HG03280 (cell line): ENCODE measurements at regions not wholly inside any gene's neighbourhood (a gene's known extent, or its start where the extent isn't known, plus 50 kb on each side); places are given as distances from the start of the nearest gene placed in this dataset.
"Not testable (repeated sequence)": the region's sequence is repeated elsewhere in the genome, so short reads cannot be mapped to it uniquely, and the experiment has no call there.

Experiments
- ATAC-seq: cut with Tn5 transposase; IDR thresholded peaks from one replicate; pipeline ENCODE4 v1.9.1; 2021; ENCODE audit warnings: mild to moderate bottlenecking, moderate library complexity; ENCODE audit not compliant: unreplicated experiment

DNA sequence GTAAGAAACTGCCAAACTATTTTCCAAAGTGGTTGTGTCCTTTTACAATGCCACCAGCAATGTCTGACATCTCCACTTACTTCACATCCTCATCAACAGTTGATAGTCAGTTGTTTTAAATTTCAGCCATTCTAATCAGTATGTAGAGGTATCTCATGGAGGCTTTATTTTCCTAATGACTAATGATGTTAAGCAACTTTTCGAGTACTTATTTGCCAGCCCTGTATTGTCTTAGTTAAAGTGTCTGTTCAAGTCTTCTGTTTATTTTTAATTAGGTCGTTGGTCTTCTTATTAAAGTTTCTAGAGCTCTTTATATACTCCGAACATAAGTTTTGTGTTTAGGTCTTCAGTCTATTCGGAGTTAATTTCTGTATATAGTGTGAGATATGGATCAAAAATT, 54.9 kb upstream of the NBPF12 start:
- not testable (repeated sequence) for ATAC-seq

DNA sequence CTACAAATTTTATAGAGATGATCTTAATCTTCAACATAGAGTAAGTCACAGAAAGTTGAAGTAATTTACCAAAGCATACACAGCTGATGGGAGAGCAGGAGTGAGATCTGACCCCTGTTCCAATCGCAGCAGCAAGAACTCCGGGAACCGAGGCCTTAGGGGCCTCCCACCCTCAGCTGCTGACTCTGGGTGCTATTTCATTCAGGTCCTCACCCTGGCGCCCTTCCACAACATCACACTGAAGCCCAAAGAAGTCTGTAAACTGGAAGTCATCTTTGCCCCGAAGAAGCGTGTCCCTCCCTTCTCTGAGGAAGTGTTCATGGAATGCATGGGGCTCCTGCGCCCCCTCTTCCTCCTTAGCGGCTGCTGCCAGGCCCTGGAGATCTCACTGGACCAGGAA, 57.0 kb upstream of the NBPF12 start:
- ATAC-seq, result not testable (repeated sequence)

DNA sequence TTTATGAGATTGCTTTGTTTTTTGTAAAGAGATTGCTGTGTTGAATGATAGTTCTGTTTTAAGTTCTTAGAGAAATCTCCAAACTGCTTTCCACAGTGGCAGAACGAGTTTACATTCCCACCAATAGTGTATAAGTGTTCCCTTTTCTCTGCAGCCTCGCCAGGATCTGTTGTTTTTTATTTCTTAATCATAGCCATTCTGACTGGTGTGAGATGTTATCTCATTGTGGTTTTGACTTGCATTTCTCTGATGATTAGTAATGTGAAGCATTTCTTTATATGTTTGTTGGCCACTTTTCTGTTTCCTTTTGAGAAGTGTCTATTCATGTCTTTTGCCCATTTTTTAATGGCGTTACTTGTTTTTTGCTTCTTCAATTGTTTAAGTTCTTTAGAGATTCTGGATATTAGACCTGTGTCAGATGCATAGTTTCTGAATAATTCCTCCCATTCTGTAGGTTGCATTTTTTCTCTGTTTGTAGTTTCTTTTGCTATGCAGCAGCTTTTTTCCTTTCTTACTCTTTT, 74.3 kb upstream of the NBPF12 start:
- ATAC-seq, result not testable (repeated sequence)

DNA sequence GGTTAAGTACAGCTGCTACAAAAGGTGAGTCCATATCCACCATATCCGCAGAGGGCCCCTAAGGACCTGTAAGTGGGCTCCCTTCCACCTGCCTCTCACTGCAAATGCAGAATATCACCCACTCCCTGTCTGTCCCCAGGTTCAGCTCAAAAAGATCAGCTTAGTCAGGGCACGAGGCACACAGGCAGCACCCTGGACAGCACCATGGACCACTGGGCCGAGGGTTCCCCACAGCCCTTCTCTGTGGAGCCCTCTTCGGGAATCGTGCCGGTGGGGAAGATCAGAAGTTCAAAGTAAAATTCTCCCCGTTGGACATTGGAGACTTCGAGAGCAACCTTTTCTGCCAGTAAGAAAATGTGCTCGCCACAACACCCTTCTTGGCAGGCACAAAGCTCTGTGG, 85.0 kb upstream of the NBPF12 start:
- not testable (repeated sequence) for ATAC-seq

DNA sequence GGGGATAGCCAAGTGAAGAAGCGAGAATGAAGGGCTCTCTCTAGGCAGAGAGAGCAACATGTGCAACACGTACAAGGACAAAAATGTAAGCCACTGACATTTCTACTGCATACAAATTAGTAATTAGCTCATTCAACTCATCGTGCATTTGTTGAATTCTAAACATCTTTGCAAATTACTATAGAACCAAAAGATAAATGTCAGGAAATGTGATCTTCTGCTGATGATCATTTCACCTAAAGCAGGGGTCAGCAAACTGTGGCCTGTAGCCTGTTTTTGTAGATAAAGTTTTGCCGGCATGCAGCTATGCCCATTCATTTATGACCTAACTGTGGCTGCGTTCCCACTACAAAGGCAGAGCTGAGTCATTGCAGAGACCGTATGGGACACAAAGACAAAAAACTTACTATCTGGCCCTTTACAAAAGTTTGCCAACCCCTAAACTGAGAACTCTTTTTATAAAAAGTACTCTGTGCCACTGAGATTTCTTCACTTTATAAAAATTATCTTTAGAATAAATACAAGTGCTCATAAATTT, 87.7 kb upstream of the NBPF12 start:
- not testable (repeated sequence) for ATAC-seq

DNA sequence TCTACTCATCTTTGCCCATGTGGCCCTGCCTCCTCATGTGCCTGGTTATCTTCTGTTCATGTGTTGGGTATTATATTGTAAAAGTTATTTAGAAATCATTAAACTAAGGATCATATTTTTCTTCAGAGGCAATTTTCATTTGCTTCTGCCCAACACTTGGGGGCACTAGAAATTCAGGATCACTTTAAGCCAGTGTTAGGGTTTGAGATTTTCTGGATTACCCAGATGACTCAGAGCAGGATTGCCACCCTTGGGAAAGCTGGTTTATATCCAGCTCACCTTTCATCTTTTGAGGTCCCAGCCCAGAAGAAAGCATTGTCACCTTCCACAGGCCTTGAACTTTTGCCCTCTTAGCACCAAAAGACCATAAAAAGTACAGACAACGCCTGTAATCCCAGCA, 99.4 kb upstream of the NBPF12 start:
- not testable (repeated sequence) for ATAC-seq

DNA sequence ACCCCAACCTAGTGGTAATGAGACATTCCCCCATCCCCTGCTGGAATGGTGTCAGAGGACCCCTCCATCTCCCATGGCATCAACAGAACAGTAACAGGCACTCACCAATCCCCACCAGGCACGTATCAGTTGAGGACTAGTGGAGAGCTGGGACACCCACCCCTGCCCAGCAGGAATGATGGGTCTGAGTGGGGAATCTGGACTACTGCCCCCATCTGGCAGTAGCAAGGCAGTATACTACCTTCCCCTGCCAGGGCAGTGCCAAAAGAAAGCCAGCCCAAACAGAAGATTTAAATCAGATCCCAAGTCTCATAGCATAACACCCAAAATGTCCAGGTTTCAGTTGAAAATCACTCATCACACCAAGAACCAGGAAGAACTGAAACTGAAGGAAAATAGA, 111.2 kb upstream of the NBPF12 start:
- not testable (repeated sequence) for ATAC-seq

DNA sequence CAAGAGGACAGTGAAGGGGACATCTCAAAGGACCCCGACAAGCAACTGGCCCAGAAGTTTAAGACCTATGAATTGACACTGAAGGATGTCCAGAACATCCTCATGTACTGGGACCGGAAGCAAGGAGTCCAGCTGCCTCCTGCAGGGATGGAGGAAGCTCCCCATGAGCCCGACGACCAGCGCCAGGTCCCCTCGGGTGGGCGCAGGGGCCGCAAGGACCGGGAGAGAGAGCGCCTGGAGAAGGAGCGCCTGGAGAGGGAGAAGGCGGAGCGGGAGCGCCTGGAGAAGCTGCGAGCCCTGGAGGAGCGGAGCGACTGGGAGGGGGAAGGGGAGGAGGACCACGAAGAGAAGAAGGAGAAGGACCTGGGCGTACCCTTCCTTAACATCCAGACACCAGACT, 143.9 kb upstream of the NBPF12 start:
- not testable (repeated sequence) for ATAC-seq

DNA sequence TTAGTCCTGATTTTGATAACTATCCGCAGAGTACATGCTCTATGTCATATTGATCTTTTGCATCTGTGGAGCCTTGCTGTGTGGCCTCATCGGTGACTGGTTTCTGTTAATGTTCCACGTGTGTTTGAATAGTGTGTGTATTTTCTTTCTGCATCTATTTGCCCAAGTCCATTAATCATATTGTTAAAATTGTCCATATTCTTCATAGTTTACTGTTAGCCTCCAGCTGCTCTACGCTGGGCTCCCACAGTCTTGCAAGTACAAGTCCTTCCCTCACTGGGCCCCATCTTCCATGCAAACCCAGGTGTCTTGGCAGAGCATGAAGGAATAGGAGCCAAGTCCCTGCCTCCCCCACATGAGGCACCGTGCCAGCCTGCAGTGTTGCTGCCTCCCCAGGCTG, 145.4 kb upstream of the NBPF12 start:
- not testable (repeated sequence) for ATAC-seq

DNA sequence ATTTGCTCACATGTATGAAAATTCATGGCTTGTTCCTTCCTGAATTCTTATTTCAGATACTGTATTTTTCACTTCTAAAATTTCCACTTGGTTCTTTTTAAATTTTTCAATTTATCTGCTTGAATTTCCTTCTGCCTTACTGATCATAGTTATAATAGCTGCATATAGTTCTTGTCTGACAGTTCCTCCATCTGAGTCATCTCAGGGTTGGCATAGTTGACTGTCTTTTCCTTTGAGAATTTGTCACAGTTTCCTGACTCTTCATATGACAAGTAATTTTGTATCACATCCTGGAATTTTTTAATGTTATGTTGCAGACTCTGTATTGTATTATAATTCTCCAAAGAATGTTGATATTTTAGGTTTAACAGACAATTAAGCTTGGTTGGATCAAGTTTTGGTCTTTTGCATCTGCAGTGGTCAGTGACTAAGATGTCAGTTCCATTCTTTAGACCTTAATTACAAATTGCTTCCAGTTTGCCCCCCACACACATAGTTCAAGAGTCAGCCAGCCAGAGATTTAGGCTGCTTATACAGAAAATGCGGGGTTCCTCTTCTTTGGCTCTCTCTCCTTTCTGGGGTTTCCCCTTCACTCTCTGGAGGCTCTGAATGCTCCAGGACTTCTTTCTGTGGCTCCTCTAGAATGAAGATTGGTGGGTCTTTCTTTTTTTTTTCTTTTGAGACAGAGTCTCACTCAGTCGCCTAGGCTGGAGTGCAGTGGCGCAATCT, 153.7 kb upstream of the NBPF12 start:
- not testable (repeated sequence) for ATAC-seq

DNA sequence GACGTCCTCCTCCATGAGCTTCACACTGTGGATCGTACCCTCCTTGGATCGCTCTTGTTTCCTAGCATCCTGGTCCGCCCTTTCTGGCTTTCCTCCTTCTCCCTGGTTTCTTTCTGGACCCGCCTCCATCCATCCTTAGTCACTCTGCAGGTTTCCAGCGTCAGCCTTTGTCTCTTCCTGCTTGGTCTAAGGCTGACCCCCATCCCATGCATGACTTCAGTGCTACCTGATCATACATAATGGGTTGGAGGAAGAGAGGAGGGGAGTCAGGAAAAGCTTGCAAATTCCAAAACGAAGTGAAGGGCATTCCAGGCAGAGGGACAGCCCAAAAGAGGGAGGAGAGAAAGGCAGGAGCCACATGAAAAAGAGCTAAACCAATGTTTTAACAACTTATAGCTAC, 156.9 kb upstream of the NBPF12 start:
- ATAC-seq, result not testable (repeated sequence)

DNA sequence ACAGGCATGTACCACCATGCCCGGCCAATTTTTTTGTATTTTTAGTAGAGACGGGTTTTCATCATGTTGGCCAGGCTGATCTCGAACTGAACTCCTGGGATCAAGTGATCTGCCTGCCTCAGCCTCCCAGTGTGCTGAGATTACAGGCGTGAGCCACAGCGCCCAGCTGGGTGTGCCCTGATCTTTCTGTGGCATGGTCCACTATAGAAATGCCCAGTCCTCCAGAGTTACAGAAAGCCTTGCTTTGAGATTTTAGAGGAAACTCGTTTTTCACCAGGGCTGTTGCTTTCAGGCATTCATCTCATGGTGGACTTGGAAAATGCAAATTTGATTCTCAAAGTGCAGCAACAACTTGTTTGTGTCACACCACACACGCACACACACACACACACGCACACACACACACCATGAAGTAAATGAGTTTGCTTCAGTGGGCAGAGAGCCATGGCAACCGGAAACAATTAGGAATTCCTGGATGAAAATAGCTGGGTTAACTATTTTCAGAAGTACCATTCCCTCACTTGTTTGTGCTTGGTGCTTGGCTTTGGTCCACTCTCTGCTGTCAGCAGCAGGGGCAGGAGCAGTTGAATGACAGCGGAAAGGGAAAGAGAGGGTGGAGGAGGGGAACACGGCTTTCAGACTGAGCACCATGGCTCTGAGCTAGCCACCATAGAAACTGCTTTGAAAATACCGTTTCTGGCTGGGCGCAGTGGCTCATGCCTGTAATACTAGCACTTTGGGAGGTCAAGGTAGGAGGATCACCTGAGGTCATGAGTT, 160.1 kb upstream of the NBPF12 start:
- not testable (repeated sequence) for ATAC-seq

DNA sequence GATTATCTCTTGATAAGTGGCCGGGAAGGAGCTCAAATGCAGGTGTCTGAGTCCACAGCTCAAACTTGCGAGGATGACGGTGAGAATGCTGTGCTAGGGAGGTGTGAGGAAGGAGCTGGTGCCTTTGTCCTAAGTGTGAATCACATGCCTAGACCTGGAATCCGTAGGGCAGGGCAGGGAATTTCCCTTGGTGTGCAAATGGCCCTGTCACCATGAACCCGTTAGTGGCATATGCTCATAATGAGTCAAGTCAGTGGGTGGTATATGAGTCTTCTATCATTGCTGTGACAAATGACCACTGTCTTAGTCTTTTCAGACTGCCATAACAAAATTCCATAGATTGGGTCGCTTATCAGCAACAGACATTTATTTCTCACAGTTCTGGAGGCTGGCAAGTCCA, 163.1 kb upstream of the NBPF12 start:
- ATAC-seq, result not testable (repeated sequence)

DNA sequence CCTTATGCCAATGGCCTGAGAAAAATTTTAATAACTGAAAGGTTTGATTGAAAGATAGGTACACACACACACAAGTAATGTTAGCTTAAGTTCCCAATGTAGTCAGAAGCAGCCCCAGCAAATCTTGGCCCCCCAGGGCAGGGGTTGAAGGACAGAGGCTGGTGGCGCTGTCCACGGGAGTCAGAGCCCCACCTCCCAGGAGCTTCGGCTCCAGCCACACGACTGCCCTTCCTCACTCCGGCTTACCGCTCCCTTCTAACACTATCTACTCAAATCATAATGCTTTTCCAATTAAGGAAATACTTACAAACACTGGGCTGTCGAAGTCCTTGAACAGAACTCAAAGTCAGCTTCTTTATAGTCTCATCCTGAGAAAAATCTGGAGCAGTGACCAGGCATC, 163.9 kb upstream of the NBPF12 start:
- not testable (repeated sequence) for ATAC-seq

DNA sequence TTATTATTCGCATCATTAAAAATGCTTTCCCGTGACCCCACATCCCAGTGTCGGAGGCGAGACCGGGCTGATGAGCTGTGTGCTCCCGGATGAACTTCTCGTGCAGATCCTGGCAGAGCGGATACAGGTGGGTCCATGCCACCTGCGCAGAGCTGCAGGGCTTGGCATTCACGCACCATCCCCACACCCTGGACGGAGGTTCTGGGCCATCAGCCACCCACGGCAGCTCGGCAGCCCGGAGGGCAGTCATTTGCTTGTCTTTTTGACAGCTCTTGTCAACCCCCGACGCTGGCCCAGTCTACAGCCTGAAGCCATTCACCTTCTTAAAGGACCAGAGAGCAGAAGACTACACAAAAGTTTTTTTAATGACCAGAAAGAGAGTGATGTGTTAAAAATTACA, 166.7 kb upstream of the NBPF12 start:
- ATAC-seq, result not testable (repeated sequence)

DNA sequence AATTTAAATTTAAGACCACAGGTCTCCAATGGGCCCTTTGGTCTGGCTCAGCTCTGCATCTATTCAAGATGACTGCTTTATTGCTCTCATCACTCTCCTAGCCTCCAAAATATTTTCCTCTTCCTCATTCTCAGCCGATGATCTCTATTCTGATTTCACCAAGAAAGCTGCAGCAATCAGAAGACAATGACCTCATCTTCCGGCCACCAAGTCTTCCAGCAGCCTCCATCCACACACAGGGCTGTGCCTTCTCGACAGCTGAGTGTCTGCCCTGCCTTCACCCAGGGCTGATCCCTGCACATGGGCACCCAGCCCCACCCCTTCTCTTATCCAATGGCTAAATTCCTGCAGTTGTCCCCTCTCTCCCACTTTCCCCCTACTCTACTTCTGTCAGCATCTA, 167.1 kb upstream of the NBPF12 start:
- not testable (repeated sequence) for ATAC-seq

DNA sequence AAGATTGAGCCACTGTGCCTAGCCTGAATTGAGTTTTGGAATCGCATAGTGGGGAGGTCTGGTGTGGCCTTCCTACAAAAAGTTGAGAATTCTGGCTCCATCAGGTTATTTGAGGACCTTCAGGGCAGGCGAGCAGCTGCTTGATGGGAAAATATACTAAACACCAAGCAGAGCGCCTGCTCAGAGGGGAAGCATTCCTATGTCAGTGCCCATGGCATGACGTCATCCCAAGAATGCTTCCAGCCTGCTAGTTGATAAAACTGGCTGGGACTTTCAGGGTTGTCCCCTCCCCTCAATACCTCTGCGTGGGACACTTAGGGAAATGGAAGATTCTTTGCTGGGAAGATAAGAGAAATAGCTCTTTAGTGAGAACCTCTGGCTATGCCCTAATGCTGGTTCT, 174.9 kb upstream of the NBPF12 start:
- ATAC-seq, result not testable (repeated sequence)

DNA sequence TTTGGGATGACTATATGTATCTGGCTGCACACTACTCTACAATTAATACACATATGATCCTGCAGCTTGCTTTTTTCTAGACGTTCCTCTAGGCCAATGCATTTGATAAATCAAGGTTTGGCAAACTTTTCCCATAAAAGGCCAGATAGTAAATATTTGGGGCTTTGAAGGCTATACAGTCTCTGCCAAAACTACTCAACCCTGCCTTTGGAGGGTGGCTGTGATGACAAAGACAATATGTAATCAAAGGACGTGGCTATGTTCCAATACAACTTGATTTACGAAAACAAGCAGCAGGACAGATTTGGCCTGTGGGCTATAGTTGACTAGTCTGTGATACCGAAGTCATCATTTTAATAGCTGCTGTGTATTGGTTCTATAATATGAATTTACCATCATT, 181.3 kb upstream of the NBPF12 start:
- ATAC-seq, result not testable (repeated sequence)

DNA sequence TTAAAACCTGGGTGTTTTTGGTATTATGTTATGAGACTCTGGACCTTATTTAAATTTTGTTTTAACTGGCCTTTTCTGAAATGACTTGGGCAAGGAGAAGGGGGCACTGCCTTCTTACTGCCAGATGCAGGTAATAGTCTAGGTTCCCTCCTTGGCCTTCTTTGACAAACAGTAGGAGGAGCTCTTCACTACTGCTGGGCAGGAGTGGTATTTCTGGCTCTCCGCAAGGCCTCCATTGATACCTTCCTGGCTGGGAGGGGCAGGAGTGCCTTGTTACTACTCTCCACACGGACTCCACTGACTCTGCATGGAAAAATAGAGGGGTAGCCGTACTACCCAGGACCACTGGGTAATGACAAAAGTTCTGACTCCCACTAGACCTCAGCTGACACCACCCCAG, 189.4 kb upstream of the NBPF12 start:
- ATAC-seq, result not testable (repeated sequence)

DNA sequence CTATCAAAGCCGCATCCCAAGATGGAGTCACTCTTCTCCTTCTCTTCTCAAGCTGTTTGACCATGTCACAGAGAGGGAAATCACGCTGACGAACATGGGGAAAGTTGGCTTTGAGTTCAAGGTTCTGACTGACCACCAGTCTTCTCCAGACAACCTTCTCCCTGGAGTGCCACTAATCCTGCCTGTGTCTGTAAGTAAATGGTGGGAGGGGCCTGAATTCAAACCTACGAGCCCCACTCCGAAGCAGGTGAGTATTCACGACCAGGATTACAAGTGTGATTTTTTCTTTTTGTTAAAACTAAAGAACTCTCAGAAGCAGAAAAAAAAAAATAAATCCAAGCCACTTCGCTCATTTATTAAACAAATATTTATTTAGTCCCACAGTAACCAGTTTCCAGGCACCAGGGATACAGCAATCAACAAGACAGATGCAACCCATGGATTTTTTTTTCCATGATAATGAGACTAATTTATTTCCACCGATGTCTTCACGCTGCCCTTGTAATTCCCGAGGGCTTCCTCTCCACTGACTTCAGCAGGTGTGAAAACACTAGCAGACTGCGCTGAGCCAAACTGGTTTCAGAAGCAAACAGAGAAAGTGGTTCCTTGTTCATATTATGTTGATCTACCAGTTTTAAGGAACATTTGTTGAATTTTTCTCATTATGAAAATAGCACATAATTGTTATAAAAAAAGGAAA, 206.0 kb upstream of the NBPF12 start:
- not testable (repeated sequence) for ATAC-seq
